ENCODE measurements at regions not wholly inside any gene's neighbourhood (a gene's known extent, or its start where the extent isn't known, plus 50 kb on each side); places are given as distances from the start of the nearest gene placed in this dataset.

DNA sequence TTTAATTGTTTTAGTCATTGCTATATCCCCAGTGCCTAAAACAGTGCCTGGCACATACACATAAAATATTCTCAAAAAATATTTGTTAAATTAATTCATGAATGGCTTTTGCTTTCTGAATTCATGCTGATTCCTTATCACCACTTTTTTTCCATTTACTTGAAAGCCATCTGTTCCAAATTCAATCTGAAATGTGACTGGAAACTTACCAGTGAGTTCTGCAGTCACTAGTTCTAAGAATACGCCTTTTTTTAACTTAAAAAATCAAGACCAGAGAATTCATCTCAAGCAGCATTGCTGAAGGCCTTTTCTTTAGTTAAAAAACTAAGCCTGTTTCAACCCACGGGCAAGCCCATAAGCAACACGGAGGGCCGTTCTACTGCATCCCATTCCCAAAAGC lies 114.0 kb upstream of the ERCC4 start:
- Mint-ChIP-seq H3K4me3 (no peak overlapping the region), H3K27ac (no peak overlapping the region), H3K9me3 (peaks cover 0 to 17% (median 4%) of the 10 kb centered on the region in 7 donors), H3K36me3 (no peaks in the 10 kb centered on the region), H3K27me3 (ENCODE audit: low read depth in 3 of 3) (peaks cover 2 to 4% (median 2%) of the 10 kb centered on the region in 3 donors), H3K4me1 (no peaks in the 10 kb centered on the region)
- Histone ChIP-seq H2AFZ (ENCODE audit: insufficient read depth, low read depth, low read length, poor library complexity, severe bottlenecking) (no peak overlapping the region), H3K4me3 (replicated peaks in 1 of 3; ENCODE audit: low read depth in 2 of 3, low read length in 3 of 3) (no peak overlapping the region), H3K9ac (ENCODE audit: insufficient read depth, low read length, poor library complexity, severe bottlenecking) (no peak overlapping the region), H4K20me1 (ENCODE audit: insufficient read depth, low read length) (no peaks in the 10 kb centered on the region), H3K9me3 (replicated peaks in 1 of 2; ENCODE audit: control insufficient read depth in 1 of 2, insufficient read depth in 1 of 2, low read length in 2 of 2) (peaks cover 0 to 10% of the 10 kb centered on the region in 2 donors), H3K79me2 (ENCODE audit: insufficient read depth, low read length) (no peaks in the 10 kb centered on the region), H3K4me1 (ENCODE audit: control insufficient read depth in 1 of 2, insufficient read depth in 2 of 2, low read length in 2 of 2) (no peaks in the 10 kb centered on the region), H3K27me3 (ENCODE audit: control insufficient read depth in 2 of 2, insufficient read depth in 2 of 2, low read length in 2 of 2) (no peaks in the 10 kb centered on the region), H3K27ac (ENCODE audit: low read depth in 1 of 2, low read length in 2 of 2) (no peak overlapping the region), H3K4me2 (replicated peaks; ENCODE audit: extremely low read depth, low read length, poor library complexity, severe bottlenecking) (no peak overlapping the region), H3K36me3 (replicated peaks in 1 of 2; ENCODE audit: control insufficient read depth in 1 of 2, insufficient read depth in 2 of 2, low read length in 2 of 2) (no peaks in the 10 kb centered on the region)
- WGBS (ENCODE audit: insufficient coverage) = 94% methylated on average over 4 of the region's 4 CpGs
- TF ChIP-seq, protein P1, sequence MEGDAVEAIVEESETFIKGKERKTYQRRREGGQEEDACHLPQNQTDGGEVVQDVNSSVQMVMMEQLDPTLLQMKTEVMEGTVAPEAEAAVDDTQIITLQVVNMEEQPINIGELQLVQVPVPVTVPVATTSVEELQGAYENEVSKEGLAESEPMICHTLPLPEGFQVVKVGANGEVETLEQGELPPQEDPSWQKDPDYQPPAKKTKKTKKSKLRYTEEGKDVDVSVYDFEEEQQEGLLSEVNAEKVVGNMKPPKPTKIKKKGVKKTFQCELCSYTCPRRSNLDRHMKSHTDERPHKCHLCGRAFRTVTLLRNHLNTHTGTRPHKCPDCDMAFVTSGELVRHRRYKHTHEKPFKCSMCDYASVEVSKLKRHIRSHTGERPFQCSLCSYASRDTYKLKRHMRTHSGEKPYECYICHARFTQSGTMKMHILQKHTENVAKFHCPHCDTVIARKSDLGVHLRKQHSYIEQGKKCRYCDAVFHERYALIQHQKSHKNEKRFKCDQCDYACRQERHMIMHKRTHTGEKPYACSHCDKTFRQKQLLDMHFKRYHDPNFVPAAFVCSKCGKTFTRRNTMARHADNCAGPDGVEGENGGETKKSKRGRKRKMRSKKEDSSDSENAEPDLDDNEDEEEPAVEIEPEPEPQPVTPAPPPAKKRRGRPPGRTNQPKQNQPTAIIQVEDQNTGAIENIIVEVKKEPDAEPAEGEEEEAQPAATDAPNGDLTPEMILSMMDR (IDR thresholded peaks at IDR 0.05) = no peak
- intact Hi-C loops (cut with micrococcal nuclease) = no loop called here
- no peak for DNase-seq

DNA sequence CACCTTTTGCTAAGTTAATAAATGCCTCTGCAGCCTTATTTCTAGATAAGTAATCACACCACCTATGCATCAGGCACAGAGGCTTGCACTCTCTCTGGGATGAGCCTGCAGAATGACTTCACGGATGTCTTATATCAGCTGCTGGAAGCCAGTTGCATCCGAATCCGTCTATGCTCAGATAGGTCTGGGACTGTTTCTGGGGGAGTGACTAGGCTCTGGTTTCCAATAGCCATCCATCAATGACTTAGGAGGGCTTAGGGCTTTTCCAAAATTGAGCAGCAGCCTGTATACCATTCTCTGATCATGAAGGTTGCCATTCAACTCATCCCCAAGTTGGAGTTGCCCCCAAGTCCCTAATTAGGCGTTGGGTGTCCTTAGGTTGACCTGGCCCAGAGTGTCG lies 113.3 kb upstream of the ERCC4 start:
- H3K4me1 Mint-ChIP-seq = no peaks in the 10 kb centered on the region
- Histone ChIP-seq H3K4me3 (replicated peaks in 1 of 3; ENCODE audit: low read depth in 2 of 3, low read length in 3 of 3) (no peak overlapping the region), H3K9me3 (replicated peaks in 1 of 2; ENCODE audit: control insufficient read depth in 1 of 2, insufficient read depth in 1 of 2, low read length in 2 of 2) (peaks cover 0 to 7% of the 10 kb centered on the region in 2 donors), H2AFZ (ENCODE audit: insufficient read depth, low read depth, low read length, poor library complexity, severe bottlenecking) (no peak overlapping the region), H3K79me2 (ENCODE audit: insufficient read depth, low read length) (no peaks in the 10 kb centered on the region), H4K20me1 (ENCODE audit: insufficient read depth, low read length) (no peaks in the 10 kb centered on the region), H3K9ac (ENCODE audit: insufficient read depth, low read length, poor library complexity, severe bottlenecking) (no peak overlapping the region), H3K27me3 (ENCODE audit: control insufficient read depth in 2 of 2, insufficient read depth in 2 of 2, low read length in 2 of 2) (no peaks in the 10 kb centered on the region), H3K4me1 (ENCODE audit: control insufficient read depth in 1 of 2, insufficient read depth in 2 of 2, low read length in 2 of 2) (no peaks in the 10 kb centered on the region), H3K36me3 (replicated peaks in 1 of 2; ENCODE audit: control insufficient read depth in 1 of 2, insufficient read depth in 2 of 2, low read length in 2 of 2) (no peaks in the 10 kb centered on the region), H3K27ac (ENCODE audit: low read depth in 1 of 2, low read length in 2 of 2) (no peak overlapping the region), H3K4me2 (replicated peaks; ENCODE audit: extremely low read depth, low read length, poor library complexity, severe bottlenecking) (no peak overlapping the region)
- peaks cover 0 to 17% (median 4%) of the 10 kb centered on the region in 7 donors for H3K9me3 Mint-ChIP-seq
- TF ChIP-seq, protein P1 (IDR thresholded peaks at IDR 0.05) = no peak
- WGBS (ENCODE audit: insufficient coverage) = 77% methylated on average over 3 of the region's 5 CpGs
- intact Hi-C loops (cut with micrococcal nuclease) = no loop called here
- H3K4me3 Mint-ChIP-seq = no peak overlapping the region
- DNase-seq = no peak
- H3K27ac Mint-ChIP-seq = no peak overlapping the region
- H3K36me3 Mint-ChIP-seq = no peaks in the 10 kb centered on the region
- peaks cover 2 to 4% (median 4%) of the 10 kb centered on the region in 3 donors for H3K27me3 Mint-ChIP-seq (ENCODE audit: low read depth in 3 of 3)

All from CD14-positive monocyte (primary cell).